Activated T-helper 2 cell treated with anti-CD3 and anti-CD28 coated beads, Interferon-gamma antibody, Interleukin-2, Interleukin-4, amounts not matched to agents 10 μg/mL and 5 μg/mL and 100 μg/mL, durations not matched to agents 14 hours and 24 hours and 36 hours (primary cell): ENCODE measurements at regions not wholly inside any gene's neighbourhood (a gene's known extent, or its start where the extent isn't known, plus 50 kb on each side); places are given as distances from the start of the nearest gene placed in this dataset.

Experiments
- DNase-seq: peaks from one replicate; pipeline ENCODE4 v3.0.0; 2021; ENCODE audit warnings: low spot score
- H3K27ac Mint-ChIP-seq: one replicate; pipeline ENCODE4 v1.8.0; 2021; ENCODE audit warnings: mixed read lengths
- H3K27me3 Mint-ChIP-seq: one replicate; pipeline ENCODE4 v1.8.0; 2021; ENCODE audit warnings: low read depth, mixed read lengths
- H3K36me3 Mint-ChIP-seq: one replicate; pipeline ENCODE4 v1.8.0; 2021; ENCODE audit warnings: low read depth, mixed read lengths
- H3K4me1 Mint-ChIP-seq: one replicate; pipeline ENCODE4 v1.8.0; 2021; ENCODE audit warnings: low read depth, mixed read lengths
- H3K4me3 Mint-ChIP-seq: one replicate; pipeline ENCODE4 v1.8.0; 2021; ENCODE audit warnings: low read depth, mild to moderate bottlenecking, moderate library complexity, mixed read lengths
- H3K9me3 Mint-ChIP-seq: one replicate; pipeline ENCODE4 v1.8.0; 2021; ENCODE audit warnings: mixed read lengths
- intact Hi-C: fragments of 100-400 bp; cut with micrococcal nuclease; formaldehyde crosslinking; loops from one replicate; pipeline ENCODE4 v1.15.1; 2023

GRCh38 chrX:120021927-120022326 lies 55.6 kb downstream of the RHOXF2B start:
- Mint-ChIP-seq H3K27me3 (peaks cover 19% of the 10 kb centered on the region), H3K9me3 (no peaks in the 10 kb centered on the region), H3K27ac (no peak overlapping the region), H3K4me3 (no peak overlapping the region), H3K4me1 (no peaks in the 10 kb centered on the region), H3K36me3 (no peaks in the 10 kb centered on the region)
- intact Hi-C loops, result no loop called here
- DNase-seq, result no peak

GRCh38 chrX:120020305-120020704 lies 57.2 kb downstream of the RHOXF2B start:
- H3K4me1 Mint-ChIP-seq, result peaks cover 3% of the 10 kb centered on the region
- H3K9me3 Mint-ChIP-seq, result no peaks in the 10 kb centered on the region
- no peaks in the 10 kb centered on the region for H3K36me3 Mint-ChIP-seq
- no peak overlapping the region for H3K27ac Mint-ChIP-seq
- intact Hi-C loops, result no loop called here
- H3K27me3 Mint-ChIP-seq, result peaks cover 28% of the 10 kb centered on the region
- no peak for DNase-seq
- no peak overlapping the region for H3K4me3 Mint-ChIP-seq

GRCh38 chrX:120016068-120016441 lies 61.4 kb downstream of the RHOXF2B start:
- intact Hi-C loops, result no loop called here
- Mint-ChIP-seq H3K27ac (no peak overlapping the region), H3K27me3 (peaks cover 45% of the 10 kb centered on the region), H3K4me1 (peaks cover 6% of the 10 kb centered on the region), H3K36me3 (no peaks in the 10 kb centered on the region), H3K4me3 (no peak overlapping the region), H3K9me3 (no peaks in the 10 kb centered on the region)
- DNase-seq, result no peak

GRCh38 chrX:120015145-120016067 lies 62.1 kb downstream of the RHOXF2B start:
- H3K4me1 Mint-ChIP-seq, result peaks cover 6% of the 10 kb centered on the region
- H3K27me3 Mint-ChIP-seq, result peaks cover 49% of the 10 kb centered on the region
- DNase-seq, result no peak
- peak overlapping the region; percentile 54 for H3K4me3 Mint-ChIP-seq
- intact Hi-C loops, result loop anchor here (2.0 kb wide), 1 partner anchor 15 kb away; no protein-coding TSS in a partner anchor
- no peaks in the 10 kb centered on the region for H3K9me3 Mint-ChIP-seq
- no peak overlapping the region for H3K27ac Mint-ChIP-seq
- H3K36me3 Mint-ChIP-seq, result no peaks in the 10 kb centered on the region

- Mint-ChIP-seq H3K36me3 (no peaks in the 10 kb centered on the region), H3K4me3 (peak overlapping the region; percentile 54), H3K9me3 (no peaks in the 10 kb centered on the region), H3K27ac (no peak overlapping the region), H3K27me3 (peaks cover 47% of the 10 kb centered on the region), H3K4me1 (peaks cover 6% of the 10 kb centered on the region)
- no peak for DNase-seq
- intact Hi-C loops, result loop anchor here (2.0 kb wide), 1 partner anchor 14 kb away; no protein-coding TSS in a partner anchor
Measured at GRCh38 chrX:120014354-120015130, 62.9 kb downstream of the RHOXF2B start.

- no peak overlapping the region for H3K27ac Mint-ChIP-seq
- H3K27me3 Mint-ChIP-seq, result peaks cover 55% of the 10 kb centered on the region
- no peak overlapping the region for H3K4me3 Mint-ChIP-seq
- H3K9me3 Mint-ChIP-seq, result no peaks in the 10 kb centered on the region
- intact Hi-C loops, result loop anchor here (2.0 kb wide), 1 partner anchor 13 kb away; no protein-coding TSS in a partner anchor
- H3K4me1 Mint-ChIP-seq, result peaks cover 5% of the 10 kb centered on the region
- H3K36me3 Mint-ChIP-seq, result no peaks in the 10 kb centered on the region
- DNase-seq, result no peak
Measured at GRCh38 chrX:120001787-120002186, 58.2 kb upstream of the NKAP start.

GRCh38 chrX:120000490-120001246 lies 57.1 kb upstream of the NKAP start:
- Mint-ChIP-seq H3K4me1 (peaks cover 5% of the 10 kb centered on the region), H3K4me3 (no peak overlapping the region), H3K36me3 (no peaks in the 10 kb centered on the region), H3K27me3 (peaks cover 66% of the 10 kb centered on the region), H3K27ac (no peak overlapping the region), H3K9me3 (no peaks in the 10 kb centered on the region)
- intact Hi-C loops, result loop anchor here (2.0 kb wide), 1 partner anchor 14 kb away; no protein-coding TSS in a partner anchor
- DNase-seq, result no peak

- intact Hi-C loops, result no loop called here
- Mint-ChIP-seq H3K36me3 (no peaks in the 10 kb centered on the region), H3K27ac (no peak overlapping the region), H3K9me3 (no peaks in the 10 kb centered on the region), H3K4me3 (no peak overlapping the region), H3K4me1 (peaks cover 5% of the 10 kb centered on the region), H3K27me3 (peaks cover 73% of the 10 kb centered on the region)
- DNase-seq, result no peak
Measured at GRCh38 chrX:119999087-119999634, 55.6 kb upstream of the NKAP start.

GRCh38 chrX:119997570-119997969 lies 54.0 kb upstream of the NKAP start:
- H3K27ac Mint-ChIP-seq, result no peak overlapping the region
- H3K4me1 Mint-ChIP-seq, result peaks cover 5% of the 10 kb centered on the region
- intact Hi-C loops, result no loop called here
- no peaks in the 10 kb centered on the region for H3K36me3 Mint-ChIP-seq
- H3K4me3 Mint-ChIP-seq, result no peak overlapping the region
- no peaks in the 10 kb centered on the region for H3K9me3 Mint-ChIP-seq
- no peak for DNase-seq
- H3K27me3 Mint-ChIP-seq, result peaks cover 78% of the 10 kb centered on the region

GRCh38 chrX:119996600-119997524 lies 53.3 kb upstream of the NKAP start:
- Mint-ChIP-seq H3K27ac (no peak overlapping the region), H3K36me3 (no peaks in the 10 kb centered on the region), H3K4me3 (no peak overlapping the region), H3K9me3 (no peaks in the 10 kb centered on the region), H3K27me3 (peaks cover 79% of the 10 kb centered on the region), H3K4me1 (peaks cover 5% of the 10 kb centered on the region)
- no peak for DNase-seq
- intact Hi-C loops, result no loop called here

- Mint-ChIP-seq H3K36me3 (no peaks in the 10 kb centered on the region), H3K27me3 (peaks cover 74% of the 10 kb centered on the region)
Measured at GRCh38 chrX:119996069-119996468, 52.5 kb upstream of the NKAP start.

More at GRCh38 chrX:119996069-119996468, 52.5 kb upstream of the NKAP start:
- intact Hi-C loops, result no loop called here
- no peak overlapping the region for H3K27ac Mint-ChIP-seq
- no peak for DNase-seq
- H3K4me3 Mint-ChIP-seq, result no peak overlapping the region
- H3K9me3 Mint-ChIP-seq, result no peaks in the 10 kb centered on the region
- peaks cover 7% of the 10 kb centered on the region for H3K4me1 Mint-ChIP-seq
